ENCODE measurements at regions not wholly inside any gene's neighbourhood (a gene's known extent, or its start where the extent isn't known, plus 50 kb on each side); places are given as distances from the start of the nearest gene placed in this dataset.

- no peak for DNase-seq
These were observed 84.5 kb upstream of the TANK start for GRCh38 chr2:161075701-161076100.

- no peak for DNase-seq
These were observed 83.3 kb upstream of the TANK start for GRCh38 chr2:161076936-161077335.

GRCh38 chr2:161077367-161078210 lies 82.6 kb upstream of the TANK start:
- DNase-seq = peak; percentile 95

GRCh38 chr2:161078211-161078539 lies 82.1 kb upstream of the TANK start:
- no peak for DNase-seq

DNA sequence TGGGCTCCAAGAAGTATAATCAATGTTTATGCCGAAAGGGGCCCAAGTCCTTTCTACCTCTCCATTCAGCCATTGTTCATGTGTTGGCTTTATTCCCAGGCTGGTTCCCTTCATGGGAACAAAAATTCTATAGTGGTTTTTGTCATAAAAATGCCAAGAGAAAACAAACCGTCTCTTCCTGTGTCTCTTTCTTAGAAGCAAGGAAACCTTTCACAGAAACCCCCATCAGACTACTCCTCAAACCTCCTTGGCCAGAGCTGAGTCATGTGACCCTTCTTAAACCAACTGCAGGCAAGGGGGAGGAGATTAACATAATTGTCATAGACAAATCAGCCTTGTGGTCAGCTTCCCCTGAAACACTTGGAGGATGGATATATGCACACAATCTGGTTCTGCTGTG lies 75.1 kb upstream of the TANK start:
- DNase-seq = peak; percentile 13

DNA sequence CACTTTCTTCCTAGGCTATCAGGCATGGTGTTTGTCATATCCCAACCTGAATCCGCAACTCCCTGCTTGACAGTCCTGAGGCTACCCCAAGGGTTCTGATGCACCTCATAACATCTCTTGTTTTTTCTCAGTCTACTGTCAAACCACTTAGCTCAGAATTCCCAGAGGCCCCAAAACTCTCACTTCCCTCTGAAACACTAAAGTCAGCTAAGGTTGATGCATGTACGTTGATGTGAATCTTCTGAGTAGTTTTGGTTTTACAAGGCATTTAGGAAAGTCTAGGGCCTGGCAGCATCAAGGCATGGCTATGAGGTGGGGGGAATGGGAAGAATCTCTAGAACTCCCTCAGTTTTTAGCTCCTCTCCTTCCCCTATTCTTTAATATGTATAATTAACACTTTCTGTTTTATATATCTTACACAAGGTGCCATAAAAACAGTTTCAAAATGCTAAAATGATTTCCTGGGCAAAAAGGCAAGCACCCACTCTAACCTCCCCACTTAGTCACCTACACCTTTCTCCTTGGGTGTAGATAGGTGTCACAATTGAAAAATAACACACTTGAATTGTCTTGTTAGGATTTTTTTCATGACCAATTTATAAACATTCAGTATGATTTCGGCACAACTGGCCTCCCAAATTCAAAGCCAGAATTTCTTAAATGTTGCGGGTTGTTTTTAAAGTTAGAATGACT lies 71.4 kb upstream of the TANK start:
- no peak for DNase-seq

- no peak for DNase-seq
These were observed 69.8 kb upstream of the TANK start for GRCh38 chr2:161090411-161090810.

- DNase-seq = no peak
These were observed 64.9 kb upstream of the TANK start for GRCh38 chr2:161095314-161095713.

DNA sequence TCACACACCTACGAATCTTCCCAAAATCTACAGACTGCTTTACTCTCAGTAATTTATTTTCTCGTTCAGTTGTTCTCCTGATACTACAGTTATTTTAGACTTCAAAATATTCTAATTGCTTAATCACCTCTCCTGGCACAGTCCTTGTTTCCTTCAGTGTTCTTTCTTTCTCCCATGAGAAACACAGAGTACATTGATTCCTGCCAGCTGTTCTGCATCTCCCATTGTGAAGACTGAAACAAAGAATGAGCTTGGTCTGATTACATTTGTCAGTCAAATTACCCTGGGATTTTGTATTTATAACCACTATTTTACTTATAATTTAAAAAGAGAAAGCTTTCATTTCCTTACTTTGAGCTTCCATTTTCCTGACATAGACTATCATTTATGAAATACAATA lies 63.9 kb upstream of the TANK start:
- no peak for DNase-seq

DNA sequence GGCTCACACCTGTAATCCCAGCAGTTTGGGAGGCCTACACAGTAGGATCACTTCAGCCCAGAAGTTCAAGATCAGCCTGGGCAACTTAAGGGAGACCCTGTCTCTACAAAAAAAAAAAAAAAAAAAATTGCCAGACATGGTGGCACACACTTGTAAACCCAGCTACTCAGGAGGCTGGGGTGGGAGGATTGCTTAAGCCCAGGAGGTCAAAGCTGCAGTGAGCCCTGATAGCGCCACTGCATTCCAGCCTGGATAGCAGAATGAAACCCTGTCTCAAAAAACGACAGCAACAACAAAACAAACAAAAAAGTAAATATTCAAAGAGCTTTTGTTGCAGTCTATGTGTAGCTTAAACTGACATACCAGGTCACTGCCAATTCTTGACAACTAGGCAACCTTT lies 63.1 kb upstream of the TANK start:
- DNase-seq = no peak

- no peak for DNase-seq
These were observed 59.9 kb upstream of the TANK start for GRCh38 chr2:161100211-161100895.

DNA sequence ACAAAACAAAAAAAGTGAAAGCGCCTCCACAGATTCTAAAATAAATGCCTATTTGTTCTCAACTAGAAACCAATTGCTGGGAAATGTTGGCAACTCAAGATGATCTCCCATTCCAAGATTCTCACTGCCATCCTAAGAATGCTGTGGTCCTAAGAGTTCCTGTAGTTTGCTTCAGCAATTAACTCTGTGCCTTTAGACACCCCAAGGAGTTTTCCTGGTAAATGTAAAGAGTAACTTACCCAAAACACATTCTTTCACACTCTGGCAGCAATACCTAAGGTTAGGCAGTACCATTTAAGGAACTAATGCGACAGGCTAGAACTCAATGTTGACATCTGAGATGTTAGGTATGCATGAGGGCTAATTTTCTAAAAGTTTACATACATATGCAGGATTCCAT lies 58.8 kb upstream of the TANK start:
- no peak for DNase-seq

- DNase-seq = no peak
These were observed 57.3 kb upstream of the TANK start for GRCh38 chr2:161102770-161103450.

GRCh38 chr2:161103451-161103831 lies 56.8 kb upstream of the TANK start:
- no peak for DNase-seq

DNA sequence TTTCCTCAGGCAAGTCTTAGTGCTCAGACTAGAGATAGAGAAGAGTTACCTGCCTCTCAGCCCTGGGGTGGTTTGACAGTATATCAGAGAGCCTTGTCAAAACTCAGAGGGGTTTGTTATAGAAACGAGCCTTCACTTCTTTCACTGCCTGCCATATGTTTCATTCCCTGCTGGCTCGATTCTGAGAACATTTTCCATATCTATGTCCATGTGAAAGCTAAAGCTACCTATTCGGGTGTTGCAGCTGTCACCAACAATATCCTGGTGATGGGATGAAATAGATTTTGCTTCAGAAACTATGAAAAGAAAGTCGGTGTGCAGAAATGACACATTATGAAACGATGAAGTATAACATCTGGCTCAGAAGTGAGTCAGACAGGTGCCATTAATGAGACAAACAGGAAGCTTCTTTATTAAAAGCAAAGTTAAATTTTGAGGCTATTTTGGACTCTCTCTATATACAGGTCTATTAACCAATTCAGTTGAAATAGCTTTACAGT lies 56.1 kb upstream of the TANK start:
- DNase-seq = no peak

- DNase-seq = no peak
These were observed 53.0 kb upstream of the TANK start for GRCh38 chr2:161107265-161107664.
